Mammary epithelial cell (primary cell): ENCODE measurements at regions not wholly inside any gene's neighbourhood (a gene's known extent, or its start where the extent isn't known, plus 50 kb on each side); places are given as distances from the start of the nearest gene placed in this dataset.

ENCODE experiments used
- EZH2 ChIP-seq: IDR thresholded peaks from 2 replicates; pipeline ENCODE4 v1.6.1; 2012; ENCODE audit warnings: low read length, inconsistent platforms, borderline replicate concordance
- TF ChIP-seq, protein P1 (sequence below), 2 donors: IDR thresholded peaks in 1 of 2; conservative IDR thresholded peaks in 1 of 2; 2 replicates each; pipeline ENCODE4 v1.5.1; 2011 to 2012; ENCODE audit warnings: inconsistent platforms in 2 of 2, low read length in 2 of 2, mild to moderate bottlenecking in 2 of 2, control low read depth in 1 of 2, low read depth in 1 of 2; ENCODE audit not compliant: insufficient read depth in 1 of 2; ENCODE audit errors: extremely low read depth in 1 of 2

GRCh38 chr2:173770947-173771678, 194.1 kb downstream of the SP3 start:
- TF ChIP-seq, protein P1, sequence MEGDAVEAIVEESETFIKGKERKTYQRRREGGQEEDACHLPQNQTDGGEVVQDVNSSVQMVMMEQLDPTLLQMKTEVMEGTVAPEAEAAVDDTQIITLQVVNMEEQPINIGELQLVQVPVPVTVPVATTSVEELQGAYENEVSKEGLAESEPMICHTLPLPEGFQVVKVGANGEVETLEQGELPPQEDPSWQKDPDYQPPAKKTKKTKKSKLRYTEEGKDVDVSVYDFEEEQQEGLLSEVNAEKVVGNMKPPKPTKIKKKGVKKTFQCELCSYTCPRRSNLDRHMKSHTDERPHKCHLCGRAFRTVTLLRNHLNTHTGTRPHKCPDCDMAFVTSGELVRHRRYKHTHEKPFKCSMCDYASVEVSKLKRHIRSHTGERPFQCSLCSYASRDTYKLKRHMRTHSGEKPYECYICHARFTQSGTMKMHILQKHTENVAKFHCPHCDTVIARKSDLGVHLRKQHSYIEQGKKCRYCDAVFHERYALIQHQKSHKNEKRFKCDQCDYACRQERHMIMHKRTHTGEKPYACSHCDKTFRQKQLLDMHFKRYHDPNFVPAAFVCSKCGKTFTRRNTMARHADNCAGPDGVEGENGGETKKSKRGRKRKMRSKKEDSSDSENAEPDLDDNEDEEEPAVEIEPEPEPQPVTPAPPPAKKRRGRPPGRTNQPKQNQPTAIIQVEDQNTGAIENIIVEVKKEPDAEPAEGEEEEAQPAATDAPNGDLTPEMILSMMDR (conservative IDR thresholded peaks at IDR 0.05 in 1 of 2, IDR thresholded peaks at IDR 0.05 in 1 of 2; ENCODE audit: extremely low read depth in 1 of 2, insufficient read depth in 1 of 2, low read depth in 1 of 2, low read length in 2 of 2): no peak
- no peak for TF ChIP-seq EZH2
